ENCODE measurements at regions not wholly inside any gene's neighbourhood (a gene's known extent, or its start where the extent isn't known, plus 50 kb on each side); places are given as distances from the start of the nearest gene placed in this dataset.

DNA sequence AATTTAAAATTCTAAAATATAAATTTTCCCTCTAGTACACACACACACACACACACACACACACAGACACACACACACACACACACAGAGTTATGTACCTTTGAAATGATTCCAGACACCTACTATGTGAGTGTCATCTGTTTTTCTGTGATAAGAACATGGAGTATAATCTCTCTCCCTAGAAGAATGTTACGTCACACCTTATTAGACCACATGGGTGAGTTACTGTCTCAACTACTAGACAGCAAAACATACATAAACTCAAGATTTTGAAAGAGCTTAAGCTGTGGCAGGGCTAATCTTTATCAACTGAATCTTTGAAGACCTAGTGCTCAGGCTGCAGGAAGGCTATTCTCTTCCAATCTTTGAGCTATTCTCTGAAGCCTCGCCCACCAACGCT, 385.9 kb upstream of the BCHE start:
- Histone ChIP-seq H3K79me2 (ENCODE audit: control insufficient read depth, insufficient read depth, low read length) (no peaks in the 10 kb centered on the region), H3K4me3 (no peak overlapping the region), H3K9me3 (replicated peaks; ENCODE audit: control insufficient read depth, insufficient read depth, low read depth, low read length) (no peaks in the 10 kb centered on the region; the same call in 1 of the 2 replicates), H3K4me1 (replicated peaks in 1 of 2; ENCODE audit: control insufficient read depth in 2 of 2, insufficient read depth in 2 of 2, low read length in 2 of 2) (no peaks in the 10 kb centered on the region), H3K36me3 (ENCODE audit: control insufficient read depth, insufficient read depth, low read length) (no peaks in the 10 kb centered on the region), H3K4me2 (ENCODE audit: insufficient read depth, low read length) (no peak overlapping the region), H3K9me1 (ENCODE audit: control insufficient read depth, insufficient read depth, low read length) (no peaks in the 10 kb centered on the region), H2AFZ (ENCODE audit: low read depth, low read length) (no peak overlapping the region), H3K27ac (ENCODE audit: extremely low read depth, low read depth, low read length) (peak overlapping the region; percentile 61; the same call in 2 of the 3 replicates), H3K9ac (ENCODE audit: insufficient read depth in 1 of 2, low read depth in 2 of 2, low read length in 2 of 2) (no peak overlapping the region), H4K20me1 (replicated peaks; ENCODE audit: control insufficient read depth, insufficient read depth, low read length) (no peaks in the 10 kb centered on the region), H3K27me3 (ENCODE audit: control insufficient read depth in 2 of 2, insufficient read depth in 2 of 2, low read length in 2 of 2) (no peaks in the 10 kb centered on the region)
- peak; percentile 15 for FAIRE-seq
- POLR2A ChIA-PET, result no interaction called here
- intact Hi-C loops (cut with micrococcal nuclease) (no loop called here), in situ Hi-C loops (cut with MboI) (no loop called here)
- peak; percentile 81 for ATAC-seq
- CTCF ChIA-PET (ENCODE audit: low intra/inter-chr PET ratio), result no interaction called here
- WGBS (ENCODE audit: insufficient coverage, low coverage, missing lambda C conversion rate), result 3% methylated on average over 3 of the region's 3 CpGs
- no TSS peak for BruUV-seq (replicated peaks)
- peak; percentile 30 to 58 (median 38) for DNase-seq (ENCODE audit: extremely low read depth in 1 of 4, low spot score in 3 of 4)
- TF ChIP-seq MTA2 (IDR thresholded peaks at IDR 0.05; ENCODE audit: low read depth) (peak; percentile 66), MYC (IDR thresholded peaks at IDR 0.05; ENCODE audit: low read depth, low read length) (no peak), MYC (CRISPR knock-in tag; IDR thresholded peaks at IDR 0.05; ENCODE audit: borderline replicate concordance, low read depth) (no peak), TSC22D4 (tag; IDR thresholded peaks at IDR 0.05) (no peak), DMBX1 (CRISPR knock-in tag; IDR thresholded peaks at IDR 0.05; ENCODE audit: borderline replicate concordance) (0 out of 2 replicates have a peak, but pooled peaks have one; percentile 80), CEBPG (CRISPR knock-in tag; IDR thresholded peaks at IDR 0.05) (peak; percentile 25; the same call in 1 of the 2 replicates), CEBPG (tag; conservative IDR thresholded peaks at IDR 0.05 in 1 of 2, IDR thresholded peaks at IDR 0.05 in 1 of 2) (peak in 1 of 2 experiments; percentile 66; a peak in 1 of 4 replicates), CREB1 (IDR thresholded peaks at IDR 0.05) (peak; percentile 28; the same call in 1 of the 2 replicates), CREB1 (CRISPR knock-in tag; IDR thresholded peaks at IDR 0.05) (no peak), NCOR1 (IDR thresholded peaks at IDR 0.05) (peak; percentile 68), BACH1 (tag; IDR thresholded peaks at IDR 0.05) (no peak), ZEB2 (IDR thresholded peaks at IDR 0.05) (peak; percentile 64; the same call in 1 of the 2 replicates), BRCA1 (IDR thresholded peaks at IDR 0.05) (no peak), BRCA1 (CRISPR knock-in tag; IDR thresholded peaks at IDR 0.05) (no peak)
- TF ChIP-seq, protein P1, sequence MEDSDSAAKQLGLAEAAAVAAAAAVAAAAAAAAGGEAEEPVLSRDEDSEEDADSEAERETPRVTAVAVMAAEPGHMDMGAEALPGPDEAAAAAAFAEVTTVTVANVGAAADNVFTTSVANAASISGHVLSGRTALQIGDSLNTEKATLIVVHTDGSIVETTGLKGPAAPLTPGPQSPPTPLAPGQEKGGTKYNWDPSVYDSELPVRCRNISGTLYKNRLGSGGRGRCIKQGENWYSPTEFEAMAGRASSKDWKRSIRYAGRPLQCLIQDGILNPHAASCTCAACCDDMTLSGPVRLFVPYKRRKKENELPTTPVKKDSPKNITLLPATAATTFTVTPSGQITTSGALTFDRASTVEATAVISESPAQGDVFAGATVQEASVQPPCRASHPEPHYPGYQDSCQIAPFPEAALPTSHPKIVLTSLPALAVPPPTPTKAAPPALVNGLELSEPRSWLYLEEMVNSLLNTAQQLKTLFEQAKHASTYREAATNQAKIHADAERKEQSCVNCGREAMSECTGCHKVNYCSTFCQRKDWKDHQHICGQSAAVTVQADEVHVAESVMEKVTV (CRISPR knock-in tag; IDR thresholded peaks at IDR 0.05), result peak; percentile 60
- TF ChIP-seq, protein P2, sequence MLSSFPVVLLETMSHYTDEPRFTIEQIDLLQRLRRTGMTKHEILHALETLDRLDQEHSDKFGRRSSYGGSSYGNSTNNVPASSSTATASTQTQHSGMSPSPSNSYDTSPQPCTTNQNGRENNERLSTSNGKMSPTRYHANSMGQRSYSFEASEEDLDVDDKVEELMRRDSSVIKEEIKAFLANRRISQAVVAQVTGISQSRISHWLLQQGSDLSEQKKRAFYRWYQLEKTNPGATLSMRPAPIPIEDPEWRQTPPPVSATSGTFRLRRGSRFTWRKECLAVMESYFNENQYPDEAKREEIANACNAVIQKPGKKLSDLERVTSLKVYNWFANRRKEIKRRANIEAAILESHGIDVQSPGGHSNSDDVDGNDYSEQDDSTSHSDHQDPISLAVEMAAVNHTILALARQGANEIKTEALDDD (IDR thresholded peaks at IDR 0.05), result peak; percentile 70
- TF ChIP-seq, protein P3, sequence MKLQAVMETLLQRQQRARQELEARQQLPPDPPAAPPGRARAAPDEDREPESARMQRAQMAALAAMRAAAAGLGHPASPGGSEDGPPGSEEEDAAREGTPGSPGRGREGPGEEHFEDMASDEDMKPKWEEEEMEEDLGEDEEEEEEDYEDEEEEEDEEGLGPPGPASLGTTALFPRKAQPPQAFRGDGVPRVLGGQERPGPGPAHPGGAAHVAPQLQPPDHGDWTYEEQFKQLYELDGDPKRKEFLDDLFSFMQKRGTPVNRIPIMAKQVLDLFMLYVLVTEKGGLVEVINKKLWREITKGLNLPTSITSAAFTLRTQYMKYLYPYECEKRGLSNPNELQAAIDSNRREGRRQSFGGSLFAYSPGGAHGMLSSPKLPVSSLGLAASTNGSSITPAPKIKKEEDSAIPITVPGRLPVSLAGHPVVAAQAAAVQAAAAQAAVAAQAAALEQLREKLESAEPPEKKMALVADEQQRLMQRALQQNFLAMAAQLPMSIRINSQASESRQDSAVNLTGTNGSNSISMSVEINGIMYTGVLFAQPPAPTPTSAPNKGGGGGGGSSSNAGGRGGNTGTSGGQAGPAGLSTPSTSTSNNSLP (IDR thresholded peaks at IDR 0.05; ENCODE audit: borderline replicate concordance, low read depth, low read length), result no peak
- TF ChIP-seq, protein P4, sequence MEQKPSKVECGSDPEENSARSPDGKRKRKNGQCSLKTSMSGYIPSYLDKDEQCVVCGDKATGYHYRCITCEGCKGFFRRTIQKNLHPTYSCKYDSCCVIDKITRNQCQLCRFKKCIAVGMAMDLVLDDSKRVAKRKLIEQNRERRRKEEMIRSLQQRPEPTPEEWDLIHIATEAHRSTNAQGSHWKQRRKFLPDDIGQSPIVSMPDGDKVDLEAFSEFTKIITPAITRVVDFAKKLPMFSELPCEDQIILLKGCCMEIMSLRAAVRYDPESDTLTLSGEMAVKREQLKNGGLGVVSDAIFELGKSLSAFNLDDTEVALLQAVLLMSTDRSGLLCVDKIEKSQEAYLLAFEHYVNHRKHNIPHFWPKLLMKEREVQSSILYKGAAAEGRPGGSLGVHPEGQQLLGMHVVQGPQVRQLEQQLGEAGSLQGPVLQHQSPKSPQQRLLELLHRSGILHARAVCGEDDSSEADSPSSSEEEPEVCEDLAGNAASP (IDR thresholded peaks at IDR 0.05), result no peak

All from K562 (cell line).